Activated CD8-positive, alpha-beta memory T cell treated with anti-CD3 and anti-CD28 coated beads, Interleukin-2, amount 50 U/mL, for 24 hours (primary cell): ENCODE measurements at regions not wholly inside any gene's neighbourhood (a gene's known extent, or its start where the extent isn't known, plus 50 kb on each side); places are given as distances from the start of the nearest gene placed in this dataset.
"Not testable (repeated sequence)": the region's sequence is repeated elsewhere in the genome, so short reads cannot be mapped to it uniquely, and the experiment has no call there.

Experiments used
- DNase-seq: peaks from one replicate; pipeline ENCODE4 v3.0.0-alpha.2; 2020; ENCODE audit errors: extremely low read depth

DNA sequence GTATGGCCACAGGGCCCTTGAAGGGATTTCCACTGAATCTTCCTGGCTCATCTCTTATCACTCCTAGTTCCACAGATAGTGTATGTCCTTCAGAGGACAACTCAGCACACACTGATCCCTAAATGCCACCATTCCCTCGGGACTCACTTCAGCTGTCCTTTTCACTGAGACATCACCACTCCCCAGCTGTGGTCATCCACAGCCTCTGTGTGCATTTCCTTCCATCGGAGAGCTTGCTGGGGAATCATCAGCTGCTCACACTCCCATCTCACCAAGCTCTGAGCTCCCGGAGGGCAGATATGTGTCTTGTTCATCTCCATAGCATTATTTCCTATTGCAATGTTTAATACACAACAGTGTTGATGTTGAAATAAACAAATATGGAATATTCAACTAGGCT lies 759.5 kb downstream of the RNF144A start:
- no peak for DNase-seq

DNA sequence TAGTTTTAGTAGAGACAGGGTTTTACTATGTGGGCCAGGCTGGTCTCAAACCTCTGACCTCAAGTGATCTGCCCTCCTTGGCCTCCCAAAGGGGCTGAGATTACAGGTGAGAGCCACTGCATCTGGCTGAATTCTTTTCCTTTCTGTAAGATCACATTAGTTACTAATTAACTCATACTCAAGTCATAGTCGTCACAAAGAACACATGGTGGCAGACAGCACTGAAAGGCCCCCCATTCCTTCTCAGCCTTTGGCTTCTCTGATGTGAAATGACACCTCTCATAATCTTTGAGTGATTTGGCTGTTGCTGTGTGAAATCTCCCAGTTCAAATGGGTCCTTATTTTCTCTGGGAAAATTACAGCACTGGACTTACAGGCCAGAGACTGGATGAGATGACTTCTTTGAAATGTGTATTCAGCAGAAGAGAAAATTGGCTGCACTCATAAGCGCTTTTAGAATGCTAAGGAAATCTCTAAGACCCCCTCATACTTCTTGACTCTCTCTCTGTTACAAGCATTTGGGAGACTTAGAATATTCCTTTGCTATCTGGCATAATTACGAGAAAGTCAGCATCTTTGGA lies 764.8 kb downstream of the RNF144A start:
- DNase-seq: no peak

DNA sequence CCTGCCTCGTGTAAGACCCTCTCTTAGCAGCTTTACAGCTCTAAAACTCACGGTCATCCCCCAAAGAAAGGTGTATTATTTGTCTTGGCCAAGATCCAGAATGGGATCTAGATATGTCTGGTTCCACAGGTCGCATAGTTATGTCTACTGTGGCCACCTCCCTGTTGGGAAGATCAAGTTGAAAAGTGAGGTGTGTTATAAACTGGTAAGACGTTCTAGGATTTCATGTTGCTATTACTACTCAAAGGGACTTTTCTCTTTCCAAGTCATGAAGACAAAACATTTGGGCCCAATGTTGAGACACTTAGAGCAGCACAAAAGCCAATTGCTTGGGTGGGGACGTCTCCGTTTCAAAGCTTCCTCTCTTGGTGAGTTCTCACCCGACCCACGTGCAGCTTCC lies 766.0 kb downstream of the RNF144A start:
- no peak for DNase-seq

DNA sequence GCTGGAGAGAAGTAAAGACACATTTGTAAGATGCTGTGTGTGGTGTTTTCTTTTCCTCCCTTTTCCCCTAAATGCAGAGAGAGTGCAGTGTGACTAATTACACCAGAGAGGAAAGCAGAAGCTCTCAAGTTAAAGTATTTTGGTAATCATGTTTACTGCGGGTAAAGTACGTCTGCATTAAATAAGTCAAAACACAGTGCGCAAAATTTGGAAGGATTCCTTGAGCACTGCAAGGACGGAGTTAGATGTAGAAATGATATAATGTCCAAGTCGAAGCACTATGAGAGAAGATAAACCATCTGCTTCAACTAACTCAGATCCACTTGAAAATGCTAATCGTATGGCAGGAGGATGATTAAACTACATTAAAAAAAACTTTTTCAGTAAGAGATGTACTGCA lies 766.5 kb downstream of the RNF144A start:
- no peak for DNase-seq

DNA sequence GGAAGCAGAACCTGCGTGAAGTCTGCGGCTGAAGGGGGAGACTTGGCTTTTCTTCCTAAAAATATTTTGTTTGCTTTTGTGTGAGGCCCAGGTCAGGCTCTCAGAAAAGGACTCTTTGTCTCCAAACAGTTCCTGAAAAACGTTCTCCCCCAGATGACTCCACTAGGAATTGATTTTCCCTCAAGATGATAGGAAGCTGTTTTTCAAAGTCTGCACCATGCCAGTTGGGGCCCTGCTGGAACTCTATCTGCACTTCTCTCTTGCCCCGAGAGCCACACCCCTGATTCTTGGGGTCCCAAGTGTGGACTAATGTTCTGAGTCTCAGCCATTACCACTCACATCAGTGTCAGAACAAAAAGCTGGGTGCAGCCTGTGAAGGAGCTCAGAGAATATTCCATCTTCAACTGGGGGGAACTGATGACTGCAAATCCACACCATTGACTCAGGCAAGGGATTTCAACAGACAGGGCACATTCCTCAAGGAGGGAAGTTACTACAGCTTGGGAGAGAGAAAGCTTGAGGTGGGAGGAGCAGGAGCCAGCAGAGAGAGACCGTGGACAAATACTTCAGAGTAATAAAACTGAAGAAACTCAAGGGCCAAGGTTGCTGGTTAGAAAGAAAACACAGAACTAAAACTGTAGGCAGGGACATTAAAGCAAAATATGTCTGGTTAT lies 768.3 kb downstream of the RNF144A start:
- no peak for DNase-seq

DNA sequence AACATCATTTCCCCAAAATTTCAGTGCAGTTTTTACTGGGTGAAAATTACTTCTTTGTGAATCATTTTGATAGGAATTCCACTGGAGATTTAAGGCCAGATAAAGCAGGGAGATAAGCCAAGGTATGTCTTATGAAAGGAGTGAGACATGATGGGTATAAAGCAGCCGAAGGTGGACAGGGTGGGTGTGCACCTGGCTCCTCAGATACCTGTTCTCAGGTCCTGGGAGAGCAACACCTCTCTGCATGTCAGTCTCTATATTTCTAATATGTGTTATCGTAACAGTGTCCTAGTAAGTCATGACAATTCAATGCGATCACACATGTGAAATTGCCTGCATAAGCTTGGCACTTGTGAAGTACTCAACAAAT lies 768.8 kb downstream of the RNF144A start:
- no peak for DNase-seq

DNA sequence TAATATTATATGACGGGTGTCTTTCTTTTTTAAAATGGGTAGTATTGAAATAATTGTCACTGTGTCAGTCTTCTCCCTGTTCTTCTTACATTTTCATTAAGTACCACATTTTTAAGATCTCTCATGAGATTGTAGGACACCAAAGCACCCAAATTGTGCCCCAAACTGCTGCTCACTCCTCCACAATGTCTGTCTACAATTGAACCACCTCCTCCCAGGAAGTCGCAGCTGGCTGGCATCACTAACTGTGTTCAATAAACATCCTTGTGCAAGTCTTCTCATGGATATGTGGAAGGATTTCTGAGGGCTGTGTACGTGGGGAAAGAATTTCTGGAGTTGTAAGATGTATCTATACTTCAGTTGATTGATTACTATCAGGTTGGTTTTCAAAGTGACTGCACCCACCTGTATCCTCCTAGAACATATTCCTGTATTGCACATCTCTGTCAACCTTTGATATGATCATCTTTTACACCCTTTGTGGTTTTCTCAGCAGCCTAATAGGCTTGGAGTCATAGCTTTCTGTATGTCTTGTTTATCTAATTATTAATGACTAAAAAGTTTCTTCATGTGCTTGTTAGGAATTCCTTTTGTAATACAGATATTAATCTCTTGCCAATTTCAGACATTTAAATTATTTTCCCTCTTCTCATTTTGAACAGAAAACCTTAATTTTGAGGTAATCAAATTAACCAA lies 774.9 kb downstream of the RNF144A start:
- DNase-seq: no peak

DNA sequence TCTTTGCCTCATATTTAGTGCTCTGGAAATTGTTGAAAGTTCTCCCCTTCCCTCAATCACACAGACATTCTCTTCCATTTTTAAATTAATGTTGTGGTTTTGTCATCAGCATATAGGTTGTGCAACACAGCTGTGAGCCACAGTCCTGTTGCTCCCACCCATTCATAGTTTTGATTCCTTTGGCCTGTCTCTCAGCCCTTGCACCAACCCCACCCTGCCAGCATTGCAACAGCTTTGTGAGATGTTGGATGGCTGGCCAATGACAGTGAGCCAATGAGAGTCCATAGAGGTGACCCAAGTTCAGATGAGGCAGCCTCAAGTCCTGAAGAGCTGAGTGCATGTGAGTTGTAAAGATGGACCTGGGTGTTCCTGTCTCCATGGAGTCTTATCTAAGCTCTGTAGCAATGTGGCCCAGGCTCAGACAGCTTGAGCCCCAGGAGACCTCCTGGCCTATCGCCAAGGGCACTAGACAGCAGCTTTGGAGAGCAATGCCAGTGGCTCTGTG lies 775.5 kb downstream of the RNF144A start:
- DNase-seq: no peak

DNA sequence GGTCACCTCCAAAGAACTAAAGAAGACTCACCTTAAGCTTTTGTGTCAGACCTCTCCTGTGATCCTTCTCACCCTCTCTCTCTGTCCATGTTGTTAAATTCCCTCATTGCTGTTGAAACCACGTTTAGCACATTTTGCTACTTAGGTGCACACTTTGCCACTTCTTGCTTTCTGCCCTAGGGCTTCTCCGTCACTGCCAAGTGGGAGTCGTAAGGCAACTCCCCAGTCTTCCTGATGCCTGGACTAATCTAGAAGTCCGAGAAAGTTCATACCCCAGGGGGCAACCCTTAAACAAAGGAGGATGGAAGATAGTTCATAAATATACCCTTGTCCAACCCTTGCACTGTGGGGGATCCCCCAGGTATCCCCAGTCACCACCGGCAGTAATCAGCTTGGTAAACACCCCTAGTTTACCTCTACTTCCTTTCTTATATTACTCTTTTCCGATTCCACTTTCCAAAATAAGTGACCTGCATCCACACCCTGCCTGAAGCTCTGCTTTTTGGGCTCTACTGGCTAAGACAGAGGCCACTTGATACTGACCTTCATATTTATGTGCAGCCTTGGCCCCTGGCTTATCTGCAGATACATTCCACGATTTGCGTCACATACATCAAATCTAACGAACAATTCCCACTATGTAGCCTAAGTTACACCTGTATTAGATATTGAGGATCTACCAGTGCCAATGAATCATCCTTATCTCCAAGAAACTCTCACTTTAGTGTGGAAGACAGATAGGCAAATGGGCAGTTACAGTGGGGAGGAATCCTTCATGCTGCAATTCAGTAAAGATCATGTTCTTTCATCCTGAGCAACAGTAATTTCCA lies 776.2 kb downstream of the RNF144A start:
- no peak for DNase-seq

DNA sequence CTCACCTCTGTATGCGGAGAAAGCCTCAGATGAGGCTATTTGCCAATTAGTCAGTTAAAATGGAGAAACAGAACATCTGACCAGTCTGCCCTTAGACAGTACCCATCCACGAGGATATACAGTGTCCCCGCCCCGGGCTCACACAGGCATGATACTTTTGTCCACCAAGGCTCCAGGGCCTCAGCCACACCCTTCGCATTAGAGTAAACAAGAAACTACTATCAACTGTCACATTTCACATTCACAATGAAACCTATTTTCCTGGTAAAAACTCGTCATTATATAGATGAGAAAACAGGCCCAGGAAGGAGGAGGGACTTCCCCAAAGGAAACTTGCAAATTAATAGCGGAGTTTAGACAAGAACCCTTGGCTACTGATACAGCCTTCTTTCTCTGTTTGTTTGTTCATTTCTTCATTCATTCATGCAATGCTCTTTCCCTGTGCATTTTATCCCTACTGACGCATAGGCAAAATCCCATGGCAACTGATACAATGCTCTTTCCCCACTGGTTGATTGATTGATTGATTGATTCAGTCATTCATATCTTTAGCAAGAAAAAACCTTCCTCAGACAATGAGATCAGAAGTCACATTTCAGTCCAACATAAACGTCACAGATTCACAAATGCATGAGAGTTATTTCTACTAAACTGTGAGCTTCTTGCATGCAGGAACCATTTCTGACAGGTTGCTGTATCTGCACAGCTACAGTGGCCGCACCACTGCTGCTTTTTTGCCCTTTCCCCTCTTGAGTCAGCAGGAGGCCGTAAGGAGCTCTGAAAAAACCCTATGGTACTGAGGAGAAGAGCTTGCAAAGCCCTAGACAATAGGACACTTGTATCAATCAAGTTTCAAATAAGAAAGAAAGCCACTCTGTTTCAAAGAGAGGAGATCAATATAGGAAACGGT lies 777.1 kb downstream of the RNF144A start:
- no peak for DNase-seq

DNA sequence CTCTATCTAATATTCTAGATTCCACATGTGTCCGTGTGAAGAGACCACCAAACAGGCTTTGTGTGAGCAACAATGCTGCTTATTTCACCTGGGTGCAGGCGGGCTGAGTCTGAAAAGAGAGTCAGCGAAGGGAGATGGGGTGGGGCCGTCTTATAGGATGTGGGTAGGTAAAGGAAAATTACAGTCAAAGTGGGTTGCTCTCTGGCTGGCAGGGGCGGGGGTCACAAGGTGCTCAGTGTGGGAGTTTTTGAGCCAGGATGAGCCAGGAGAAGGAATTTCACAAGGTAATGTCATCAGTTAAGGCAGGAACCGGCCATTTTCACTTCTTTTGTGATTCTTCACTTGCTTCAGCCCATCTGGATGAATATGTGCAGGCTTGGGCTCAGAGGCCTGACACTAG lies 779.3 kb downstream of the RNF144A start:
- not testable (repeated sequence) for DNase-seq

DNA sequence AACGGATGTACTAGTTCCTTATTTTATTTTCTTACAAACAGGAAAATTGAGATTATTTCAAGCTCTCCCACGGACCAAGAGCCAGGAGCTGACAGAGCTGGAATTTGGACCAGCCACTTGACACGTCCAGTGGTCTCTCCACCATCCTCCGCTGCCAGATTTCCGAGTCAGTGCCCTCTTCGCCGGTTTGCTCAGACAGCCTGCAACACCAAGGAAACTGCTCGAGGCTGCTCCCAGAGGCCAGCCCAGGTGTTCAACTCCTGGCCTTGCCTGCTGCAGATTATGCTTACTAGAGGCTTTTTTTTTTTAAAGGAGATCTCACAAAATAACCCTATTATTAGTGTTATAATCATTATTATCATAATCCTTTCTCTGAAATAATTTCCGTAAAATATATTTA lies 779.8 kb downstream of the RNF144A start:
- DNase-seq: no peak

DNA sequence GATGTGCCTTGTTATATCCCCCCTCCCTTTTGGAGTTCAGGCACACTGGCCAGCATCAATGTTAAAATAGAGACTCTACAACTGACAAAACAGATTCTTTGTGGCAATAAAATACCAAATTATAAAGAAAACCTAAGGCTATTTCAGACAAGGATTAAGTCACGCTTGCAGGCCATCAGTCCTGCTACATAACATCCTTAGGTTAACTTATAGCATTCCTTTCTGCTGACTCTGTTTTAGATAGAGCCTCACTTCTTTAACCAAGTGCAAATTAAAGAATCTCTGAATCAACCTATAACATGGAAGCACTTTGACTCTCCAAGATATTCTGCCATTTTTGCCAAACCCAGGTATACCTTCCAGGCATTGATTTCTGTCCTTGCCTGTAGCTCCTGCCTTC lies 784.6 kb downstream of the RNF144A start:
- DNase-seq: no peak

DNA sequence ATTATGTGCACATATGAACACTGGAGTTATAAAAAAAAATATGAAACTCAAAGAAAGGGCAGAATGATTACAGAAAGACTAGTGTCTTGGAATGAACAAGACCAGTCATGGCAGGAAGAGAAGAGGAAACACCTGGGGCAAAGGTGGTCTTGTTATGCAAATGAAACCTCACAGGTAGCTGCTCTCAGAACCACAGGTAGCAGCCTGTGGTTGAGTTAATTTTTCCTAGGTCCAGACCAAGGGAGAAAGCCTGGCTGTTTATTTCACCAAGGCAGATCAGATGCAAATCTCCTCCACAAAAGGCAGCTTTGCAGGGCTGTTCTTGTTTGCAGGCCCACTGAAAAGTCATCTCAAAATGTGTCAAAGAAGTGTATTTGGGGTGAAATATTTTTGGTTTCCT lies 785.8 kb downstream of the RNF144A start:
- no peak for DNase-seq

DNA sequence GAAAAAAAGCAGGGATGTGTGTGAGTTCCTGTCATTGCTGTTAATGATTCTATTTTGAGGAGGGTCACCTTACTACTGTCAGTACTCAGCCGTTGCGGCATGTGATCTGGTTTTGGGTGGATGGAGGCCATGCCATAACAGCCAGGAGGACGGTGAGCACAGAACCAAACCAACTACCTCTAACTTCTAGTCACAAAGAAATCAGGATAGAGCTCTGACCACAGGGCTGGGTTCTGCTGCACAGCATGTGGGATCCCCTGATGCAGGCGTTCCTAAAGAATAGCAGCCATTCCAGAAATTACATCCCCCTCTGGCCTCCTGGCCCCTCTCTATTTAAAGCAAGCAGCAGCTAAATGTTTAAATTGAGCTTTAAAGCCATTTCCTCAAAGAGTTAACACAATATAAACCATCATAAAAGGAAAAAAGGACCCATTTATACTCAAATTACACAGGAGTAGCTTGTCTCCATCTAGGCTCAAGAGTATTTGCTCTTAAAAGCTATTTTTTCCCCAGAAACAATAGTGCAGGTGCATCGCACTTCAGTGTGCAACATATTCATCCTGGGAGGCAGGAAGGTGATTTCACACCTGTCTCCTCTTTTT lies 786.4 kb downstream of the RNF144A start:
- DNase-seq: no peak

DNA sequence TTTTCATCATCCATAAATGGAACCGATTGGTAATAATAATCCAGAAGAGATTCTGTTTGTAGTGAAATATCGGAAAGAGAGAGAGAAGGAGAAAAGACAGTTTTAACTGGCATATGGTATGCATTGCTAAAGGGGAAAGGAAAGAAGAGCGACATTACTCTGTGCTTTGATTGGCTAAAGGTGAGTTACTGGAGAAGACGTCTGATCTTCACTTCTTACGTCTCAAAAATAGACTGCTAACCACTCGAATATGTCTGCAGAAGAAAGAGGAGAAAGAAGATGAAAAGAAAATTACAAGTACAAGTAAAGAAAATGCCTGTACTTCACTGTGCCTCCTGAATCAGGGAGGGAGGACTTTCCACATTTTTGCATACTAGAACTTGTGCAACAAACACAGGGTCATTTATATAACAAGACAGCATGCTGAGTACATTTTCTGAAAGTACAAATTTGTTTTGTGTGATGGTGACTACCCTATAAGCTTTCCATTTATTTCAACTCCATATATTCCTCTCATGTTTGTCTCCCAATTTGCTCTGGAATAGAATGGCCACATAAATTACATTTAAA lies 787.2 kb downstream of the RNF144A start:
- no peak for DNase-seq

DNA sequence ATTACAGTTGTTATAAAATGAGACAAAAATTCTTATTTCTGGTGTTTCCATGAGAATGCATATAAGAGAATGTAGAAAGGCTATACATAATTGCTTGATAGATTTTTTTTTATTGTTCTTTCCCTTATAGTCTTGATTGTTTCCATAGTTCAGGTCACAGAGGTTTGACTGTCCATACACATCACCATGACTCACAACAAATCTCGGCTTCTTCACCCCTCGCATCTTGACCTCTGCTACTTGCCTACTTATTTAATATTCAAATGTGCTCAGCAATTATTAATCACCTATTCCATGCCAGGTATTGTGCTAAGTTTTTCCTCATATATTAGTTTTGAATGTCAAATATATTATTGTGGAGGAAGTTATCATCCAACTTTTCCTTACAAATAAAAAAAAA lies 789.6 kb downstream of the RNF144A start:
- no peak for DNase-seq

DNA sequence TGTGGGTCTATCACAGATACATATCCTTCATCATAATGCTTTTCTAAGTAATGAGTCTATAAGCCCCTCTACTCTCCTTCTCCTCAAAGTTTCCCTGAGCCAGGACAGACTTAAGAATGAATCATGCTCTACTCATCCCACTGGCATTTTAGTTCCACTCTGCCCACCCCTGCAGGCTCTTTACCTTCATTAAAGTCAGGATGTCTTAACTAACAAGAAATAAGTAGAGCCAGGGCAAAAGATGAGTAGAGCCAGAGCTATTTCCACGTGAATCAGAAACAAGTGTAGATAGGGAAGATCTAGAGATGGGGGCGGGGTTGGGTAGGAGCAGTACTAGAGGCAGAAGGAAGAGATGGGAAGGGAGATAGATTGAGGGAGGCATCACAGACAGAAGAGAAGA lies 790.5 kb downstream of the RNF144A start:
- DNase-seq: no peak

DNA sequence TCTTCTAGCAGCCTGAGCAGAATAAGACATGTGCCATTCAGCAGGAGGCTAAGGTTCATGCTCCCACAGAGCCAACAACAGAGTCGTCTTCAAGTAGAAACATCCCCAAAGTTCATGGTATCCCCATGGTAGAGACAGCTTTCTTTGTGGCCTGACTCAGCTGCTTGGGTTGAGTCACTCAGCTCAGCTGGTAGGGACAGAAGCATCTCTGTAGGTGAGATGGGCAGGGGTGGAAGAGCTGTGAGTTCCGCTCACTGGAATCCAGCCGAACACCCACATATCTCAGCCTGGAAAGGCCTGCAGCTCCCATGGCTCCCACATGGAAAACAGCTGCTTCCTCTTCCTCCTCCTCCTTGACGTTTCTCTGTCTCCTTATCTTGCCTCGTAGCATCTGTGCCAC lies 792.7 kb downstream of the RNF144A start:
- no peak for DNase-seq

DNA sequence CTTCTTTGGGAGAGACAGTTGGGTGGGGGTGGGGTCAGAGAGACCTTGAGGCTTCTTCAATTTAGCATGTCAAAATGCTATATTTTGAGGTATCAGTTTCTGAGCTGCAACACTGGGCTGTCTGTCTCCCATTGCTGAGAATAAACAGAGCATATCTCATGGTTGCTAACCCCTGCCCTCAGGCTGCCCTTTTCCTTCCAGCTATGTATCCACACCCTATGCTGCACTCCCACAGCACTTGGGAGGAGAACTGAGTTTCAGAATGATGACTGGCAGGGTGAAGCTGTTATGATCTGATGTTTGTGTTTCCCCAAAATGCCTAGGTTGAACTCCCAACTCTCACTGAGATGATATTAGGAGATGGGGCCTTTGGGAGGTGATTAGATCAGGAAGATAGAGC lies 794.0 kb downstream of the RNF144A start:
- no peak for DNase-seq

DNA sequence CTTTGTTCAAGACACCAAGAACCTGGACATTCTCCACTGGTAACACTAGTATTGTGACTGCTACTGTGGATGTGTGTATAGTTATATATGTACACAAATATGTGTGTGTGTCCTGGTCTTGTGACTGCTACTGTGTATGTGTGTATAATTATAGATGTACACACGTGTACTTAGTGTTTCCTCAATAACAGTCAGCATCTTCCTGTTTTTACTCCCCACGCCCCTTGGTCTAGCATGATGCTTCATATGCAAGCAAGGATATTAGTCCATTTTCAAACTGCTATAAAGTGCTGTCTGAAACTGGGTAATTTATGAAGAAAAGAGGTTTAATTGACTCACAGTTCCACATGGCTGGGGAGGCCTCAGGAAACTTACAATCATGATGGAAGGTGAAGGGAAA lies 802.7 kb downstream of the RNF144A start:
- DNase-seq: no peak
